ENCODE measurements at regions not wholly inside any gene's neighbourhood (a gene's known extent, or its start where the extent isn't known, plus 50 kb on each side); places are given as distances from the start of the nearest gene placed in this dataset.

DNA sequence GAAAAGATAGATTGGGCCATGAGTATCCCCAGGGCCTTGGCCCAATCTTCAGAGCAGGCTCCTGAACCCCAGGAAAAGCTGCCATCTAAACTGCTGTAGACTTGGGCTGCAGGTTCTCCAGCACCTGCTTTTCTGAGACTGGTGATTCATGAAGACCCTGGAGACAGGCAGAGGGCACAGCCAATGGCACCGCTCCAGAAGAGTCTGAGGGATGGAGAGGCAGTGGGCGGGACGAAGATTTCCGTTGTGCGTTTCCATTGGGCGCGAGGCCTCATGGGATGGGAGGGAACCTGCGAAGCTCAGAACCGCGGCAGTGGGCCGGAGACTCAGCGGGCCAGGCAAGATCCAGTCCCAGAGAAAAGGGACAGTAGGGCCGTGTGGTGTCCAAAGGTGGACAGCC is 375.1 kb downstream of the IPO8 start:
- TF ChIP-seq, protein P1, sequence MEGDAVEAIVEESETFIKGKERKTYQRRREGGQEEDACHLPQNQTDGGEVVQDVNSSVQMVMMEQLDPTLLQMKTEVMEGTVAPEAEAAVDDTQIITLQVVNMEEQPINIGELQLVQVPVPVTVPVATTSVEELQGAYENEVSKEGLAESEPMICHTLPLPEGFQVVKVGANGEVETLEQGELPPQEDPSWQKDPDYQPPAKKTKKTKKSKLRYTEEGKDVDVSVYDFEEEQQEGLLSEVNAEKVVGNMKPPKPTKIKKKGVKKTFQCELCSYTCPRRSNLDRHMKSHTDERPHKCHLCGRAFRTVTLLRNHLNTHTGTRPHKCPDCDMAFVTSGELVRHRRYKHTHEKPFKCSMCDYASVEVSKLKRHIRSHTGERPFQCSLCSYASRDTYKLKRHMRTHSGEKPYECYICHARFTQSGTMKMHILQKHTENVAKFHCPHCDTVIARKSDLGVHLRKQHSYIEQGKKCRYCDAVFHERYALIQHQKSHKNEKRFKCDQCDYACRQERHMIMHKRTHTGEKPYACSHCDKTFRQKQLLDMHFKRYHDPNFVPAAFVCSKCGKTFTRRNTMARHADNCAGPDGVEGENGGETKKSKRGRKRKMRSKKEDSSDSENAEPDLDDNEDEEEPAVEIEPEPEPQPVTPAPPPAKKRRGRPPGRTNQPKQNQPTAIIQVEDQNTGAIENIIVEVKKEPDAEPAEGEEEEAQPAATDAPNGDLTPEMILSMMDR (IDR thresholded peaks at IDR 0.05; ENCODE audit: extremely low read depth, missing control alignments) = no peak
- no peak for DNase-seq (ENCODE audit: low spot score)

DNA sequence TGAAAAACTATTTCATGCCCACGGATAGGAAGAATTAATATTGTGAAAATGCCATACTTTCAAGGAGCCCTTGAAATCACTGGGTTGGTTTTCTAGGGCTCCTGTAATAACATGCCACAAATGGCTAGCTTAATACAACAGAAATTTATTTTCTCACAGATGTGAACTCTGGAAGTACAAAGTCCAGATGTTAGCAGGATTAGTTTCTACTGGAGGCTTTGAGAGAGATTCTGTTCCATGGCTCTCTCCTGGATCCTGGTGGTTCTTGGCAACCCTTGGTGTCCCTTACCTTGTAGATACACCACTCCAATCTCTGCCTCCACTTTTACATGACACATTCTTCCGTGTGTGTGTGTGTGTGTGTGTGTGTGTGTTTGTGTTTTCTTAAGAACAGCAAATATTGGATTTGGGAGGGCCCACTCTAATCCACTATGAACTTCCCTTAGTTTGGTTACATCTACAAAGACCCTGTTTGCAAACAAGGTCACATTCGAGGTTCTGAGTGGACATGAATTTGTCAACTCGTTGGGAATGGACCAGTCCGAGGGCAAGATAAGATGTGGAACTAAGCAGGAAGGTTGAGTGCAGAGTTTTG is 381.1 kb downstream of the IPO8 start:
- TF ChIP-seq, protein P1 (IDR thresholded peaks at IDR 0.05; ENCODE audit: extremely low read depth, missing control alignments) = no peak
- DNase-seq (ENCODE audit: low spot score) = no peak

DNA sequence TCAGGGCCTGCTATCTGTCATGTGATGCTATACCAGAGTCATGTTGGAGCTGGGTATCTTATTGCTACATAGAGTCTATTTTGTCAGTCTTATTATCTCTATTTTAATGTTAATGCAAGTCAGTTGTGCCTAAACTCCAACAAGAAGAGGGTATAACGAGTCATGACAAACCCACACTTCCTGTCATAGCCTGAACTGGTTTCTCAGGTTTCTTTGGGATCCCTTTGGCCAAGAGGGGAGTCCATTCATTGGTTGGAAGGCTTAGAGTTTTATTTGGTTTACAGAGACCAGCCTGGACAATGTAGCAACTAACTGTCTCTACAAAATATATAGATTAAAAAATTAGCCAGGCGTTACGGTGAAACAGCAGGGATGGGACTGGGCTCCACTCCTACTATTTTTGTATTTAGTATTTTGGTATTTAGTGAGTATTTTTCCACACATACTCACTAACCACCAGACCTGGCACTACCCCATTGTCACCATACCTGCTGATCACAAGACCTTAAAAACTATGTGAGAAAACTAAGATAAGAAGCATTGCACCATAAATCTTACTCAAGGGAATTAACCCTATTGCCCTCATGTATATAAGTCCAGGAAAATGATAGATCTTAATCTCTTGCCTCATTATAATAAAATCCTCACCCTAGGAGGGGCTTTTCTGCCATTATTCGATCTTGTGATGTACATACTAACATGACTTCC is 387.5 kb downstream of the IPO8 start:
- TF ChIP-seq, protein P1 (IDR thresholded peaks at IDR 0.05; ENCODE audit: extremely low read depth, missing control alignments) = no peak

DNA sequence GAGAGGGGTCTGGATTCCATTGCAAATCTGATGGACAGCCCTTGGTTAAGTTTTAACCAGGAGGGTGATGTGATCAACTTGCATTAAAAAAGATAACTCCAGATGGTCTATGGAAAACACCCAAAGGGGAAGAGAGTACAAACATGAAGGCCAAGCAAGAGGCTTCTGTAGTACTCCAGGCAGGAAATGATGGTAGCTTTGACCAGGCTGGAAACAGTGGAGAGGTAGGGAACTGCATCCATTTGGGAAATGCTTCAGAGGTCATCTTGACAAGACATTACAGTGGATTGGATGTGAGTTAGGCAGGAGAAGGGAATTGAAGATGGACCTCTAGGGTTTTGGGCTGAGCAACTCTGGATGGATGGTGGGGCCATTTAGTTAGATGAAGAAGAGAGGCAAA is 391.1 kb downstream of the IPO8 start:
- DNase-seq (ENCODE audit: low spot score) = no peak
- TF ChIP-seq, protein P1 (IDR thresholded peaks at IDR 0.05; ENCODE audit: extremely low read depth, missing control alignments) = no peak

More for the DNA sequence above, 387.5 kb downstream of the IPO8 start:
- DNase-seq (ENCODE audit: low spot score) = no peak

DNA sequence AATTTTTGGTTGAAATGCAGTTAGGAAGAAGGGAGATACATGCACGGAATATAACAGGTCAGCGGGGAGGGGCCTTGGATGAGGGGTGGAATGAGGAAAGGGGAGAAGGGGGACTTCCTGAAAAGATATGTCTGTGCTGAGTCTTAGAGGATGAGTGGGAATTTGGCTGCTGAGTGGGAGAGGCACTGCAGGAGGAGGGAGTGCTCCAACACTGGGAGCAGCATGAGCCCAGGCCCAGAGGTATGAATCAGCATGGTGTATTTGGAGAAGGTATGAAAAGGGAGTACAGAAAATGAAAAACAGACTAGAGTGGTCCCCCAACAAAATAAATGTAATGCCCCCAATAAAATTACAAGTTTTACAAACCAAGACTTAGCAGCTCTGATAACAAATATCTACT is 394.4 kb downstream of the IPO8 start:
- TF ChIP-seq, protein P1 (IDR thresholded peaks at IDR 0.05; ENCODE audit: extremely low read depth, missing control alignments) = no peak
- no peak for DNase-seq (ENCODE audit: low spot score)

DNA sequence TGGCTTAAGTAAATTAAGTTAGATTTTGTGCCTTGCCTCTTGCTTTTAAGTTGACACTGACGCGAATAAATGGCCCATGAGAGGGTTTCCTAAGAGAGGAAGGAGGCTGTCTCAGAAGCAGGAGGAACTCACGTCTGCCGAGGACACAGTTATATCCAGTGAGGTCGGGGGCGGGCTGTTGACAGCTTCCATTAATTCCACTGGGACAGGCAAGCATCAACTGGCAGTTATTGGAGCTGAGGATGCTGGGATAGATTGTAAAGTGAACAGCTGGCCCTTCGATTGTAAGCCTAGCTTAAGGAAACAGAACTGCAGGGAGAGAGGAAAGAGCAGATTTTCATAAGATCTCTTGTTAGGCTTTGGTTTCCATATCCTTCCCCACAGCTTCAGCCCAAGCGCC is 399.2 kb downstream of the IPO8 start:
- DNase-seq (ENCODE audit: low spot score) = no peak
- TF ChIP-seq, protein P1 (IDR thresholded peaks at IDR 0.05; ENCODE audit: extremely low read depth, missing control alignments) = no peak

DNA sequence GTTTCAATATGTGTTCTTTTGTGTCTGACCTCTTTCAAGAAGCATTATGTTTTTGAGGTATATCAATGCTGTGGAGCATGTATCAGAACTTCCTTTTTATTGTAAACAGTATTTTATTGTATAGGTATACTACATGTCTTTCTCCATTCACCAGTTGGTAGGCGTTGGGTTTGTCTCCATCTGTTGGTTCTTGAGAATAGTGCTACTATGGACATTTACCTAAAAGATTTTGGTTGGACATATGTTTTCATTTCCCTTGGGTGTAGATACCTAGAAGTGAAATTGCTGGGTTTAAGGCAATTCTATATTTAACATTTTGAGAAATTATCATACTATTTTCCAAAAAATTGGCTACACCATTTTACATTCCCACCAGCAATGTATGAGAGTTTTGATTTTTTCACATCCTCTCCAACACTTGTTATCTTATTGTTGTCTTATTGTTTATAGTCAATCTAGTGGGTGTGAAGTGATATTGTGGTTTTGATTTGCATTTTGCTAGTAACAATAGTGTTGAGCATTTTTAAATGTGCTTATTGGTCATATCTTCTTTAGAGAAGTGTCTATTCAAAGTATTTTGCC is 409.2 kb downstream of the IPO8 start:
- TF ChIP-seq, protein P1 (IDR thresholded peaks at IDR 0.05; ENCODE audit: extremely low read depth, missing control alignments) = peak; percentile 22
- DNase-seq (ENCODE audit: low spot score) = peak; percentile 10

Measured in GM20000 (cell line).